ENCODE measurements at regions not wholly inside any gene's neighbourhood (a gene's known extent, or its start where the extent isn't known, plus 50 kb on each side); places are given as distances from the start of the nearest gene placed in this dataset.

DNA sequence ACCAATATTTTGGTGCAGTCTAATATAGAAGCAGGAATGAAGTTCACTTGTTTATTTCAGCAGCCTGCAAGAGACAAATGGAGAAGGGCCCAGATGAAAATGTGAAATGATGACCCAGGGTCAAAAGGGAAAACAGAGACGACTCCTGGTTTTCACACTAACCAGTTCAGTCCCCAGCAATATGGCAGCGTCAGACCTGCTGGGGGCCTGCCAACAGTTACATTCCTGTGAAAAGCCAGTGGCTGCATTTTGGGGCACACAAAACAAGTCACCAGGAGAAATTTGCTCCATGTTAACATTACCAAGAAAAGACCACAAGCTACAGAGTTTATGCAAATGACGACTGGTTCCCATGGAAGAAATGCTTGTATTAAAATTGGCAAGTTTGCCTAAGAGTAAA, 80.2 kb downstream of the CCDC34 start:
- TF ChIP-seq CTCF (IDR thresholded peaks at IDR 0.05) (no peak), POLR2A (IDR thresholded peaks at IDR 0.05) (no peak), POLR2AphosphoS5 (IDR thresholded peaks at IDR 0.05) (no peak), EP300 (IDR thresholded peaks at IDR 0.05) (no peak)

All from suprapubic skin (tissue), 4 donors.